ENCODE measurements at regions not wholly inside any gene's neighbourhood (a gene's known extent, or its start where the extent isn't known, plus 50 kb on each side); places are given as distances from the start of the nearest gene placed in this dataset.

- Histone ChIP-seq H4K20me1 (ENCODE audit: insufficient read depth) (no peaks in the 10 kb centered on the region), H3K4me3 (replicated peaks in 1 of 2; ENCODE audit: low read depth in 1 of 2, low read length in 2 of 2) (no peak overlapping the region), H2AFZ (ENCODE audit: low read depth, low read length, poor library complexity, severe bottlenecking) (no peak overlapping the region), H3K79me2 (ENCODE audit: insufficient read depth, low read length) (no peaks in the 10 kb centered on the region), H3K36me3 (ENCODE audit: control insufficient read depth in 1 of 2, insufficient read depth in 2 of 2, low read length in 2 of 2) (no peaks in the 10 kb centered on the region), H3K9me2 (ENCODE audit: insufficient read depth) (no peaks in the 10 kb centered on the region), H3K4me2 (ENCODE audit: low read length) (no peak overlapping the region), H3K9ac (ENCODE audit: low read length) (no peak overlapping the region), H3K9me3 (ENCODE audit: control insufficient read depth in 1 of 2, insufficient read depth in 1 of 2, low read depth in 1 of 2, low read length in 2 of 2) (no peaks in the 10 kb centered on the region; a peak in 1 of 4 replicates), H3K27ac (ENCODE audit: low read depth, low read length) (no peak overlapping the region), H3K4me1 (ENCODE audit: control insufficient read depth in 1 of 2, insufficient read depth in 2 of 2, low read length in 2 of 2) (no peaks in the 10 kb centered on the region), H3K27me3 (ENCODE audit: insufficient read depth, low read length) (peaks cover 5% of the 10 kb centered on the region; the same call in 1 of the 2 replicates)
- ATAC-seq = no peak
- no peak for DNase-seq (ENCODE audit: low read depth, low spot score)
- ChIA-PET CTCF (no interaction called here), POLR2A (no interaction called here), RAD21 (ENCODE audit: low non-redundant PET in 1 of 2, low total read pairs in 2 of 2, uncharacterized antibody in 2 of 2, unreplicated experiment in 2 of 2) (interaction anchor here in 1 of 2 experiments (0.7 kb wide), 1 partner anchor 1983 kb away, joined by 4 read pairs; no protein-coding TSS in a partner anchor)
- intact Hi-C loops (cut with micrococcal nuclease) = no loop called here
- no peak for TF ChIP-seq REST (IDR thresholded peaks at IDR 0.05; ENCODE audit: low read depth)
- TF ChIP-seq FOSL1 (IDR thresholded peaks at IDR 0.05; ENCODE audit: low read depth) = no peak
- no peak for TF ChIP-seq SRF (IDR thresholded peaks at IDR 0.05; ENCODE audit: low read depth)
- TF ChIP-seq, protein P1, sequence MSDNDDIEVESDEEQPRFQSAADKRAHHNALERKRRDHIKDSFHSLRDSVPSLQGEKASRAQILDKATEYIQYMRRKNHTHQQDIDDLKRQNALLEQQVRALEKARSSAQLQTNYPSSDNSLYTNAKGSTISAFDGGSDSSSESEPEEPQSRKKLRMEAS (IDR thresholded peaks at IDR 0.05) = no peak
- TF ChIP-seq ZBTB33 (IDR thresholded peaks at IDR 0.05; ENCODE audit: extremely low read depth, insufficient replicate concordance, low read length) = no peak
- no peak for TF ChIP-seq EGR1 (IDR thresholded peaks at IDR 0.05; ENCODE audit: low read depth)
- TF ChIP-seq ZNF274 (IDR thresholded peaks at IDR 0.05; ENCODE audit: low read depth, low read length) = no peak
- TF ChIP-seq TCF7L2 (IDR thresholded peaks at IDR 0.05; ENCODE audit: borderline replicate concordance, extremely low read depth, insufficient read depth, insufficient read length) = no peak
- TF ChIP-seq RAD21 (IDR thresholded peaks at IDR 0.05; ENCODE audit: low read depth) = no peak
- TF ChIP-seq, protein P2, sequence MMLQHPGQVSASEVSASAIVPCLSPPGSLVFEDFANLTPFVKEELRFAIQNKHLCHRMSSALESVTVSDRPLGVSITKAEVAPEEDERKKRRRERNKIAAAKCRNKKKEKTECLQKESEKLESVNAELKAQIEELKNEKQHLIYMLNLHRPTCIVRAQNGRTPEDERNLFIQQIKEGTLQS (IDR thresholded peaks at IDR 0.05) = no peak
- TF ChIP-seq SIN3A (IDR thresholded peaks at IDR 0.05; ENCODE audit: low read depth) = no peak
- BruUV-seq (replicated peaks) = no TSS peak
Observed at GRCh38 chr3:22988566-22988965, 214.6 kb upstream of the UBE2E2 start.
